ENCODE measurements at regions not wholly inside any gene's neighbourhood (a gene's known extent, or its start where the extent isn't known, plus 50 kb on each side); places are given as distances from the start of the nearest gene placed in this dataset.

DNA sequence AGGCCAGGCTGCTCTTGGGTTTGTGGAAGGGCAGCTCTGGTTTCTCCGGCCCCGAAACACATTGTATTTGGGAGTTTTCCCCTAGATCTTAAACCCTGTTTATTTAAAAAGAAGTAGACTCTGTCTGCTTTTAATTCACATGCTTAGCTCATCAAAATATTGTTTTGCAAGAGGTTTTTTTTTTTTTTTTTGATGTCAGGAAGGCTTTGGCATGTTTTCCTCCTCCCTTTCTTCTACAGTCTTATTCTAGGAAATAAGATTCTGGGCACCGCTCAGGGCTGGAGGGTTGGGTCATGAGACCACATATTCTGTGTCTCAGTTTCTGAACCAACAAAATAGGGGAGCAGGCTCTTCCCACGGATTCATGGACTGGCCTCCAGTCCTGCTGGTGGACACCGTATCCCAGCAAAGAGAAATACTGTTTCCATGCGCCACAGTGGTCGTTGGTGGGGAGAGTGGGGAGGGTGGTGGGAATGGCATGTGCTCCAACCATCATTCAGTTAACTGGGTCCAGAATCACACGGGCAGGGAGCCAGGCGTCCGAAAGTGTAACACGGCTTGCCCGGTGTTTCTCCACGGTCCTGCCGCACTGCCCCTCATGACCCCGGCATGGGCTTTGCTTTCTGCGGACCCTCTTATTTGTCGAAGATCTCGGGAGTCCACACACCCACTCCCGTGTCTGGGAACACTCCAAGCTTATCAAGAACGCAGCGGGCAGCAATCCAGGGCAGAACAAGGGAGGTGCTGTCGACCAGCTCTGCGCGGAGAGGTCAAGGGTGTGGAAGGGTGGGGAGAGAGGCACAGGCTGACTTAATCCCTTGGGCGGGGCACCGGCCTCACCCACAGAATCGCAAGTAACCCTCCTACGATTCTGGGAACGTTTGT is 176.7 kb downstream of the GLI2 start:
- ChIA-PET CTCF (interaction anchor here (0.7 kb wide), 1 partner anchor 42 kb away, joined by 4 read pairs; no protein-coding TSS in a partner anchor), POLR2A (no interaction called here)
- no peak for DNase-seq (ENCODE audit: extremely low spot score)
- no peak for TF ChIP-seq SUZ12 (IDR thresholded peaks at IDR 0.05)
- TF ChIP-seq SP1 (IDR thresholded peaks at IDR 0.05) = no peak
- TF ChIP-seq ARNT (IDR thresholded peaks at IDR 0.05) = no peak
- TF ChIP-seq FOXA1 (IDR thresholded peaks at IDR 0.05) = no peak
- TF ChIP-seq, protein P1, sequence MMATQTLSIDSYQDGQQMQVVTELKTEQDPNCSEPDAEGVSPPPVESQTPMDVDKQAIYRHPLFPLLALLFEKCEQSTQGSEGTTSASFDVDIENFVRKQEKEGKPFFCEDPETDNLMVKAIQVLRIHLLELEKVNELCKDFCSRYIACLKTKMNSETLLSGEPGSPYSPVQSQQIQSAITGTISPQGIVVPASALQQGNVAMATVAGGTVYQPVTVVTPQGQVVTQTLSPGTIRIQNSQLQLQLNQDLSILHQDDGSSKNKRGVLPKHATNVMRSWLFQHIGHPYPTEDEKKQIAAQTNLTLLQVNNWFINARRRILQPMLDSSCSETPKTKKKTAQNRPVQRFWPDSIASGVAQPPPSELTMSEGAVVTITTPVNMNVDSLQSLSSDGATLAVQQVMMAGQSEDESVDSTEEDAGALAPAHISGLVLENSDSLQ (IDR thresholded peaks at IDR 0.05) = no peak

- CTCF ChIA-PET = no interaction called here
- POLR2A ChIA-PET = no interaction called here
Observed at GRCh38 chr2:120913972-120914838, 178.5 kb downstream of the GLI2 start.

DNA sequence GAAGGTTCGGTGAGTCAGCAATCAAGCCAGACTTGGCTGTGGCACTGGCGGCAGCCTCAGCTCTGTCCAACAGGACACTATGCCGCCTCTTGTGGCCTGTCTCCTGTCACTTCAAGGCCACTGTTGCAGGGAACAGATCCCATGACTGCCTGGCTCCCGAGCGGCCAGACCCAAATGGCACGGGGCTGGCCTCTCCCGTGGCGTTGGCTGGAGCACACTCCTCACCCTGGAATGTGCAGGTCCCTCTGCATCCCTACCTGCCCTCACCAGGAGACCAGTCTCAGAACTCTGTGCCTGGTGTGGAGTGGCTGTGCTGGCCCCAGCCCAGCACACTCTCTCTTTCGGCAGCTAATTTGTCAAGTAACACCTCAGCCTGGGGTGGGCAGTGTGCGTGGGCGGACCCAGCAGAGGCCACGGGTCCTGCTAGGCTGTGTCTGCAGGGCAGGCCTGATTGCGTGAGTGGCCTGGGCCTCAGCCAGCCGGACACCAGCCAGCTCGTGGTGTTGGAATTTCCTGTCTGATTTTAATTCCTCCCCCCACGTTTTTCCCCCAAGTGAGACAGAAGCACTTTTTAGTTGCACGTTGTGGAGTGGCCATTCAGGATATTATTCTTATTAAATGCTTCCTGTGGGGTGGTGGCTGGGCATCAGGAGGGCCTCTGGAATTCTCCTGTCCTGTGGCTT is 179.3 kb downstream of the GLI2 start:
- TF ChIP-seq L3MBTL2 (conservative IDR thresholded peaks at IDR 0.05) (no peak), FOXK2 (IDR thresholded peaks at IDR 0.05) (no peak), SUZ12 (IDR thresholded peaks at IDR 0.05) (no peak), CTBP1 (IDR thresholded peaks at IDR 0.05; ENCODE audit: borderline replicate concordance) (no peak), FOXM1 (IDR thresholded peaks at IDR 0.05; ENCODE audit: borderline replicate concordance) (no peak), TARDBP (IDR thresholded peaks at IDR 0.05) (no peak), SP1 (IDR thresholded peaks at IDR 0.05) (no peak), BHLHE40 (IDR thresholded peaks at IDR 0.05; ENCODE audit: borderline replicate concordance) (no peak), FOXA1 (IDR thresholded peaks at IDR 0.05) (no peak), ARNT (IDR thresholded peaks at IDR 0.05) (no peak), ELF4 (IDR thresholded peaks at IDR 0.05) (no peak), NFRKB (IDR thresholded peaks at IDR 0.05) (no peak), ZNF384 (IDR thresholded peaks at IDR 0.05) (no peak), LEF1 (IDR thresholded peaks at IDR 0.05; ENCODE audit: borderline replicate concordance) (no peak), HDGF (IDR thresholded peaks at IDR 0.05; ENCODE audit: borderline replicate concordance) (no peak)
- TF ChIP-seq, protein P1 (IDR thresholded peaks at IDR 0.05) = no peak
- ChIA-PET POLR2A (no interaction called here), CTCF (no interaction called here)
- no peak for DNase-seq (ENCODE audit: extremely low spot score)

More at GRCh38 chr2:120913972-120914838, 178.5 kb downstream of the GLI2 start:
- no peak for TF ChIP-seq ELF4 (IDR thresholded peaks at IDR 0.05)
- TF ChIP-seq SP1 (IDR thresholded peaks at IDR 0.05) = no peak
- no peak for TF ChIP-seq ZNF384 (IDR thresholded peaks at IDR 0.05)
- no peak for TF ChIP-seq BHLHE40 (IDR thresholded peaks at IDR 0.05; ENCODE audit: borderline replicate concordance)
- DNase-seq (ENCODE audit: extremely low spot score) = no peak

GRCh38 chr2:120915670-120916069 is 180.0 kb downstream of the GLI2 start:
- no peak for DNase-seq (ENCODE audit: extremely low spot score)
- TF ChIP-seq FOXK2 (IDR thresholded peaks at IDR 0.05) = no peak
- no peak for TF ChIP-seq BHLHE40 (IDR thresholded peaks at IDR 0.05; ENCODE audit: borderline replicate concordance)
- CTCF ChIA-PET = no interaction called here
- POLR2A ChIA-PET = no interaction called here

GRCh38 chr2:120916446-120916845 is 180.8 kb downstream of the GLI2 start:
- DNase-seq (ENCODE audit: extremely low spot score) = no peak
- CTCF ChIA-PET = no interaction called here
- POLR2A ChIA-PET = no interaction called here
- no peak for TF ChIP-seq HDGF (IDR thresholded peaks at IDR 0.05; ENCODE audit: borderline replicate concordance)
- TF ChIP-seq SP1 (IDR thresholded peaks at IDR 0.05) = no peak
- TF ChIP-seq L3MBTL2 (conservative IDR thresholded peaks at IDR 0.05) = no peak
- TF ChIP-seq ARNT (IDR thresholded peaks at IDR 0.05) = no peak
- no peak for TF ChIP-seq CTBP1 (IDR thresholded peaks at IDR 0.05; ENCODE audit: borderline replicate concordance)
- TF ChIP-seq ZNF384 (IDR thresholded peaks at IDR 0.05) = no peak
- no peak for TF ChIP-seq ELF4 (IDR thresholded peaks at IDR 0.05)
- TF ChIP-seq FOXA1 (IDR thresholded peaks at IDR 0.05) = no peak
- TF ChIP-seq, protein P1 (IDR thresholded peaks at IDR 0.05) = no peak
- no peak for TF ChIP-seq FOXK2 (IDR thresholded peaks at IDR 0.05)
- TF ChIP-seq SUZ12 (IDR thresholded peaks at IDR 0.05) = no peak
- no peak for TF ChIP-seq BHLHE40 (IDR thresholded peaks at IDR 0.05; ENCODE audit: borderline replicate concordance)
- TF ChIP-seq NFRKB (IDR thresholded peaks at IDR 0.05) = no peak

GRCh38 chr2:120917886-120918285 is 182.2 kb downstream of the GLI2 start:
- ChIA-PET CTCF (no interaction called here), POLR2A (no interaction called here)
- TF ChIP-seq HDGF (IDR thresholded peaks at IDR 0.05; ENCODE audit: borderline replicate concordance) (no peak), BHLHE40 (IDR thresholded peaks at IDR 0.05; ENCODE audit: borderline replicate concordance) (no peak), FOXM1 (IDR thresholded peaks at IDR 0.05; ENCODE audit: borderline replicate concordance) (no peak), NFRKB (IDR thresholded peaks at IDR 0.05) (no peak), ELF4 (IDR thresholded peaks at IDR 0.05) (no peak), FOXA1 (IDR thresholded peaks at IDR 0.05) (no peak), LEF1 (IDR thresholded peaks at IDR 0.05; ENCODE audit: borderline replicate concordance) (no peak), SUZ12 (IDR thresholded peaks at IDR 0.05) (no peak), L3MBTL2 (conservative IDR thresholded peaks at IDR 0.05) (no peak), CTBP1 (IDR thresholded peaks at IDR 0.05; ENCODE audit: borderline replicate concordance) (no peak), SP1 (IDR thresholded peaks at IDR 0.05) (no peak), ZNF384 (IDR thresholded peaks at IDR 0.05) (no peak), ARNT (IDR thresholded peaks at IDR 0.05) (no peak), FOXK2 (IDR thresholded peaks at IDR 0.05) (no peak)
- TF ChIP-seq, protein P1 (IDR thresholded peaks at IDR 0.05) = no peak
- DNase-seq (ENCODE audit: extremely low spot score) = no peak
